PC-9 (cell line): ENCODE measurements at regions not wholly inside any gene's neighbourhood (a gene's known extent, or its start where the extent isn't known, plus 50 kb on each side); places are given as distances from the start of the nearest gene placed in this dataset.

Source experiments
- BruUV-seq: library from RNA; stranded (reverse); fragments of 400-500 nt; replicated peaks from 2 replicates; lab custom pipeline; 2021; lab: Mats Ljungman, UMichigan
- CTCF ChIA-PET: fragments of 300-600 bp; sonication (Branson Sonifier 250); formaldehyde crosslinking; loops from one replicate; lab custom pipeline; 2022; ENCODE audit warnings: antibody characterized with exemption; lab: Charles Lee
- POLR2A ChIA-PET: fragments of 300-600 bp; sonication (Branson Sonifier 250); formaldehyde crosslinking; loops from one replicate; lab custom pipeline; 2022; ENCODE audit warnings: antibody characterized with exemption; ENCODE audit not compliant: unreplicated experiment; lab: Charles Lee
- DNase-seq, 2 experiments: peaks; one replicate each; pipeline versions ENCODE4 v3.0.0 to v3.0.0-alpha.2; 2015 to 2022; ENCODE audit warnings: mixed read lengths in 1 of 2
- H2AFZ ChIP-seq: fragments of 200-600 bp; sonication (generic); 2 replicates; pipeline ENCODE4 v1.8.1; 2017; ENCODE audit warnings: antibody characterized with exemption
- H3F3A ChIP-seq: fragments of 200-600 bp; sonication (generic); 2 replicates; pipeline ENCODE4 v1.8.1; 2017; ENCODE audit warnings: antibody characterized with exemption, mild to moderate bottlenecking, low read depth; ENCODE audit not compliant: insufficient read depth
- H3K27ac ChIP-seq: fragments of 200-600 bp; sonication (generic); 2 replicates; pipeline ENCODE4 v1.6.1; 2016; ENCODE audit warnings: mixed run types
- H3K27me3 ChIP-seq: fragments of 200-600 bp; sonication (generic); 2 replicates; pipeline ENCODE4 v1.6.1; 2016; ENCODE audit warnings: low read depth, mixed run types; ENCODE audit not compliant: insufficient read depth
- H3K36me3 ChIP-seq: fragments of 200-600 bp; sonication (generic); 2 replicates; pipeline ENCODE4 v1.6.1; 2016; ENCODE audit warnings: low read depth, mixed run types
- H3K4me1 ChIP-seq: fragments of 200-600 bp; sonication (generic); replicated peaks from 2 replicates; pipeline ENCODE4 v1.6.1; 2016; ENCODE audit warnings: mixed run types; ENCODE audit not compliant: insufficient read depth
- H3K4me2 ChIP-seq: fragments of 200-600 bp; sonication (generic); 2 replicates; pipeline ENCODE4 v1.6.1; 2017; ENCODE audit warnings: mixed run types
- H3K4me3 ChIP-seq: fragments of 200-600 bp; sonication (generic); 2 replicates; pipeline ENCODE4 v1.6.1; 2016; ENCODE audit warnings: mixed run types
- H3K79me2 ChIP-seq: fragments of 200-600 bp; sonication (generic); 2 replicates; pipeline ENCODE4 v1.6.1; 2017; ENCODE audit warnings: low read depth, mixed run types
- H3K9me2 ChIP-seq: fragments of 200-600 bp; sonication (generic); 2 replicates; pipeline ENCODE4 v1.8.1; 2017; ENCODE audit warnings: mild to moderate bottlenecking; ENCODE audit not compliant: insufficient read depth
- H3K9me3 ChIP-seq: fragments of 200-600 bp; sonication (generic); 2 replicates; pipeline ENCODE4 v1.8.1; 2016; ENCODE audit warnings: low read depth; ENCODE audit not compliant: insufficient read depth
- H4K20me1 ChIP-seq: fragments of 200-600 bp; sonication (generic); 2 replicates; pipeline ENCODE4 v1.8.1; 2017; ENCODE audit not compliant: insufficient read depth
- CTCF ChIP-seq: fragments of 200-600 bp; sonication (generic); conservative IDR thresholded peaks from 2 replicates; pipeline ENCODE4 v1.6.1; 2017; ENCODE audit warnings: mixed run types, antibody characterized with exemption, mild to moderate bottlenecking, moderate library complexity
- EZH2 ChIP-seq: fragments of 200-600 bp; sonication (generic); IDR thresholded peaks from 2 replicates; pipeline ENCODE4 v1.8.0; 2017; ENCODE audit warnings: antibody characterized with exemption, low read depth
- intact Hi-C: fragments of 100-400 bp; cut with micrococcal nuclease; formaldehyde crosslinking; loops from one replicate; pipeline ENCODE4 v1.10.0; 2022; ENCODE audit not compliant: unreplicated experiment

GRCh38 chr18:51545446-51545845 is 348.0 kb upstream of the MEX3C start:
- Histone ChIP-seq H2AFZ (no peak overlapping the region), H3K79me2 (no peaks in the 10 kb centered on the region), H3F3A (no peaks in the 10 kb centered on the region), H3K9me2 (no peaks in the 10 kb centered on the region), H3K4me2 (no peak overlapping the region), H3K4me1 (no peaks in the 10 kb centered on the region), H3K4me3 (no peak overlapping the region), H3K9me3 (no peaks in the 10 kb centered on the region), H3K36me3 (no peaks in the 10 kb centered on the region), H3K27ac (no peak overlapping the region), H3K27me3 (no peaks in the 10 kb centered on the region), H4K20me1 (no peaks in the 10 kb centered on the region)
- intact Hi-C loops: no loop called here
- ChIA-PET POLR2A (no interaction called here), CTCF (no interaction called here)
- TF ChIP-seq EZH2: no peak
- no peak for TF ChIP-seq CTCF
- no TSS peak for BruUV-seq
- no peak for DNase-seq

- no peaks in the 10 kb centered on the region for H3K4me1 ChIP-seq
- intact Hi-C loops: no loop called here
- H3K4me2 ChIP-seq: no peak overlapping the region
- no peaks in the 10 kb centered on the region for H3K9me3 ChIP-seq
- no peaks in the 10 kb centered on the region for H4K20me1 ChIP-seq
- H3K79me2 ChIP-seq: no peaks in the 10 kb centered on the region
- ChIA-PET CTCF (no interaction called here), POLR2A (no interaction called here)
- no peak overlapping the region for H3K4me3 ChIP-seq
- DNase-seq: no peak
- H3F3A ChIP-seq: no peaks in the 10 kb centered on the region
- H2AFZ ChIP-seq: no peak overlapping the region
- H3K9me2 ChIP-seq: no peaks in the 10 kb centered on the region
- H3K36me3 ChIP-seq: no peaks in the 10 kb centered on the region
- no peaks in the 10 kb centered on the region for H3K27me3 ChIP-seq
- no peak overlapping the region for H3K27ac ChIP-seq
- no TSS peak for BruUV-seq
- TF ChIP-seq CTCF (no peak), EZH2 (no peak)
These were observed 361.9 kb upstream of the MEX3C start for GRCh38 chr18:51559198-51559901.

- TF ChIP-seq EZH2 (no peak), CTCF (no peak)
- ChIA-PET CTCF (no interaction called here), POLR2A (no interaction called here)
- intact Hi-C loops: no loop called here
- H4K20me1 ChIP-seq: no peaks in the 10 kb centered on the region
- no peaks in the 10 kb centered on the region for H3K9me3 ChIP-seq
- no peak overlapping the region for H2AFZ ChIP-seq
- no peak overlapping the region for H3K4me3 ChIP-seq
- no peaks in the 10 kb centered on the region for H3K36me3 ChIP-seq
- H3K9me2 ChIP-seq: no peaks in the 10 kb centered on the region
- H3K27me3 ChIP-seq: no peaks in the 10 kb centered on the region
- no peak overlapping the region for H3K4me2 ChIP-seq
- no peak for DNase-seq
- no TSS peak for BruUV-seq
- H3F3A ChIP-seq: no peaks in the 10 kb centered on the region
- H3K79me2 ChIP-seq: no peaks in the 10 kb centered on the region
- no peak overlapping the region for H3K27ac ChIP-seq
- H3K4me1 ChIP-seq: no peaks in the 10 kb centered on the region
These were observed 362.4 kb upstream of the MEX3C start for GRCh38 chr18:51559902-51560287.
